ENCODE measurements at regions not wholly inside any gene's neighbourhood (a gene's known extent, or its start where the extent isn't known, plus 50 kb on each side); places are given as distances from the start of the nearest gene placed in this dataset.

GRCh38 chr1:238624776-238625175, 734.1 kb upstream of the ZP4 start:
- TF ChIP-seq CTCF (IDR thresholded peaks at IDR 0.05; ENCODE audit: low read length) (no peak), EZH2 (optimal IDR thresholded peaks at IDR 0.05; ENCODE audit: low read depth, low read length) (no peak)

All from MM.1S (cell line).